Esophagus squamous epithelium (tissue), 4 donors: ENCODE measurements at regions not wholly inside any gene's neighbourhood (a gene's known extent, or its start where the extent isn't known, plus 50 kb on each side); places are given as distances from the start of the nearest gene placed in this dataset.

Experiments used
- POLR2A ChIP-seq, 4 donors: fragments of 450-650 bp; IDR thresholded peaks; one replicate each; pipeline ENCODE4 v1.6.1; 2017; ENCODE audit warnings: antibody characterized with exemption in 4 of 4, mild to moderate bottlenecking in 4 of 4, moderate library complexity in 3 of 4
- TF ChIP-seq, protein P1 (sequence below), 6 experiments: fragments of 450-650 bp in 4 of 6; fragments of 200-600 bp in 2 of 6; sonication (generic) in 2 of 6; IDR thresholded peaks; one replicate each; pipeline ENCODE4 v1.5.1; 2016 to 2019; ENCODE audit warnings: antibody characterized with exemption in 6 of 6, mild to moderate bottlenecking in 4 of 6, moderate library complexity in 4 of 6

- TF ChIP-seq POLR2A (IDR thresholded peaks at IDR 0.05) = no peak
- TF ChIP-seq, protein P1, sequence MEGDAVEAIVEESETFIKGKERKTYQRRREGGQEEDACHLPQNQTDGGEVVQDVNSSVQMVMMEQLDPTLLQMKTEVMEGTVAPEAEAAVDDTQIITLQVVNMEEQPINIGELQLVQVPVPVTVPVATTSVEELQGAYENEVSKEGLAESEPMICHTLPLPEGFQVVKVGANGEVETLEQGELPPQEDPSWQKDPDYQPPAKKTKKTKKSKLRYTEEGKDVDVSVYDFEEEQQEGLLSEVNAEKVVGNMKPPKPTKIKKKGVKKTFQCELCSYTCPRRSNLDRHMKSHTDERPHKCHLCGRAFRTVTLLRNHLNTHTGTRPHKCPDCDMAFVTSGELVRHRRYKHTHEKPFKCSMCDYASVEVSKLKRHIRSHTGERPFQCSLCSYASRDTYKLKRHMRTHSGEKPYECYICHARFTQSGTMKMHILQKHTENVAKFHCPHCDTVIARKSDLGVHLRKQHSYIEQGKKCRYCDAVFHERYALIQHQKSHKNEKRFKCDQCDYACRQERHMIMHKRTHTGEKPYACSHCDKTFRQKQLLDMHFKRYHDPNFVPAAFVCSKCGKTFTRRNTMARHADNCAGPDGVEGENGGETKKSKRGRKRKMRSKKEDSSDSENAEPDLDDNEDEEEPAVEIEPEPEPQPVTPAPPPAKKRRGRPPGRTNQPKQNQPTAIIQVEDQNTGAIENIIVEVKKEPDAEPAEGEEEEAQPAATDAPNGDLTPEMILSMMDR (IDR thresholded peaks at IDR 0.05) = no peak
These were observed 427.9 kb upstream of the B3GALT2 start for GRCh38 chr1:193614275-193614674.
